ENCODE measurements at regions not wholly inside any gene's neighbourhood (a gene's known extent, or its start where the extent isn't known, plus 50 kb on each side); places are given as distances from the start of the nearest gene placed in this dataset.

DNA sequence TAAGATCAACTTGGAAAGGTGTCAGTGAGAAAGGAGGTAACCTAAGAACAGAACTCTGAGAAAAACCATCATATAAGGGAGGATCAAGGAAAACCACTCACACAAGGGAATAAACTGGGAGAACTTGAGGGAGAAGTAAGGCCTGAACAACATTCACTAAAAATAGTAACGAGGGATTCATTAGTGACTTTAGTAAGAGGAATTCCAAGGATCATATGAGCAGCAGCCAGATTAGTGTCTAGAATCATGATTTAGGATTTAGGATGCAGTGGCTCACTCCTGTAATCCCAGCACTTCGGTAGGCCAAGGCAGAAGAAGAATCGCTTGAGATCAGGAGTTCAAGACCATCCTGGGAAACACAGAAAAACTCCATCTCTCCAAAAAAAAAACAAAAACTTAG lies 376.5 kb upstream of the MARCKS start:
- in situ Hi-C loops (cut with HindIII; ENCODE audit: low pct_unique_long_range_greater_than_20kb, low sequenced_read_pairs) (no loop called here), intact Hi-C loops (cut with micrococcal nuclease; ENCODE audit: unreplicated experiment) (no loop called here)
- Histone ChIP-seq H3K27me3 (ENCODE audit: control insufficient read depth, insufficient read depth, low read length) (no peaks in the 10 kb centered on the region), H3K36me3 (ENCODE audit: control insufficient read depth, insufficient read depth, low read length) (no peaks in the 10 kb centered on the region), H3K9me3 (ENCODE audit: control insufficient read depth, insufficient read depth, low read depth, low read length) (no peaks in the 10 kb centered on the region), H3K27ac (ENCODE audit: low read length) (no peak overlapping the region), H3K4me3 (ENCODE audit: low read depth in 2 of 2, low read length in 2 of 2) (no peak overlapping the region), H3K4me1 (ENCODE audit: control insufficient read depth, insufficient read depth, low read length) (no peaks in the 10 kb centered on the region)
- ChIA-PET POLR2A (no interaction called here), CTCF (no interaction called here)
- DNase-seq (ENCODE audit: low read depth, low spot score) (no peak), ATAC-seq (no peak)
- TF ChIP-seq, protein P1, sequence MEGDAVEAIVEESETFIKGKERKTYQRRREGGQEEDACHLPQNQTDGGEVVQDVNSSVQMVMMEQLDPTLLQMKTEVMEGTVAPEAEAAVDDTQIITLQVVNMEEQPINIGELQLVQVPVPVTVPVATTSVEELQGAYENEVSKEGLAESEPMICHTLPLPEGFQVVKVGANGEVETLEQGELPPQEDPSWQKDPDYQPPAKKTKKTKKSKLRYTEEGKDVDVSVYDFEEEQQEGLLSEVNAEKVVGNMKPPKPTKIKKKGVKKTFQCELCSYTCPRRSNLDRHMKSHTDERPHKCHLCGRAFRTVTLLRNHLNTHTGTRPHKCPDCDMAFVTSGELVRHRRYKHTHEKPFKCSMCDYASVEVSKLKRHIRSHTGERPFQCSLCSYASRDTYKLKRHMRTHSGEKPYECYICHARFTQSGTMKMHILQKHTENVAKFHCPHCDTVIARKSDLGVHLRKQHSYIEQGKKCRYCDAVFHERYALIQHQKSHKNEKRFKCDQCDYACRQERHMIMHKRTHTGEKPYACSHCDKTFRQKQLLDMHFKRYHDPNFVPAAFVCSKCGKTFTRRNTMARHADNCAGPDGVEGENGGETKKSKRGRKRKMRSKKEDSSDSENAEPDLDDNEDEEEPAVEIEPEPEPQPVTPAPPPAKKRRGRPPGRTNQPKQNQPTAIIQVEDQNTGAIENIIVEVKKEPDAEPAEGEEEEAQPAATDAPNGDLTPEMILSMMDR (IDR thresholded peaks at IDR 0.05): no peak
- TF ChIP-seq, protein P2, sequence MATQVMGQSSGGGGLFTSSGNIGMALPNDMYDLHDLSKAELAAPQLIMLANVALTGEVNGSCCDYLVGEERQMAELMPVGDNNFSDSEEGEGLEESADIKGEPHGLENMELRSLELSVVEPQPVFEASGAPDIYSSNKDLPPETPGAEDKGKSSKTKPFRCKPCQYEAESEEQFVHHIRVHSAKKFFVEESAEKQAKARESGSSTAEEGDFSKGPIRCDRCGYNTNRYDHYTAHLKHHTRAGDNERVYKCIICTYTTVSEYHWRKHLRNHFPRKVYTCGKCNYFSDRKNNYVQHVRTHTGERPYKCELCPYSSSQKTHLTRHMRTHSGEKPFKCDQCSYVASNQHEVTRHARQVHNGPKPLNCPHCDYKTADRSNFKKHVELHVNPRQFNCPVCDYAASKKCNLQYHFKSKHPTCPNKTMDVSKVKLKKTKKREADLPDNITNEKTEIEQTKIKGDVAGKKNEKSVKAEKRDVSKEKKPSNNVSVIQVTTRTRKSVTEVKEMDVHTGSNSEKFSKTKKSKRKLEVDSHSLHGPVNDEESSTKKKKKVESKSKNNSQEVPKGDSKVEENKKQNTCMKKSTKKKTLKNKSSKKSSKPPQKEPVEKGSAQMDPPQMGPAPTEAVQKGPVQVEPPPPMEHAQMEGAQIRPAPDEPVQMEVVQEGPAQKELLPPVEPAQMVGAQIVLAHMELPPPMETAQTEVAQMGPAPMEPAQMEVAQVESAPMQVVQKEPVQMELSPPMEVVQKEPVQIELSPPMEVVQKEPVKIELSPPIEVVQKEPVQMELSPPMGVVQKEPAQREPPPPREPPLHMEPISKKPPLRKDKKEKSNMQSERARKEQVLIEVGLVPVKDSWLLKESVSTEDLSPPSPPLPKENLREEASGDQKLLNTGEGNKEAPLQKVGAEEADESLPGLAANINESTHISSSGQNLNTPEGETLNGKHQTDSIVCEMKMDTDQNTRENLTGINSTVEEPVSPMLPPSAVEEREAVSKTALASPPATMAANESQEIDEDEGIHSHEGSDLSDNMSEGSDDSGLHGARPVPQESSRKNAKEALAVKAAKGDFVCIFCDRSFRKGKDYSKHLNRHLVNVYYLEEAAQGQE (IDR thresholded peaks at IDR 0.05; ENCODE audit: insufficient read depth in 1 of 2, low read depth in 2 of 2, low read length in 1 of 2): no peak
- TF ChIP-seq SIN3A (IDR thresholded peaks at IDR 0.05; ENCODE audit: borderline replicate concordance, insufficient read depth, low read depth, low read length) (no peak), TCF7L2 (IDR thresholded peaks at IDR 0.05; ENCODE audit: low read depth, low read length) (no peak), POLR2AphosphoS5 (IDR thresholded peaks at IDR 0.05; ENCODE audit: low read depth, low read length) (no peak)
- no TSS peak for BruUV-seq (replicated peaks)

DNA sequence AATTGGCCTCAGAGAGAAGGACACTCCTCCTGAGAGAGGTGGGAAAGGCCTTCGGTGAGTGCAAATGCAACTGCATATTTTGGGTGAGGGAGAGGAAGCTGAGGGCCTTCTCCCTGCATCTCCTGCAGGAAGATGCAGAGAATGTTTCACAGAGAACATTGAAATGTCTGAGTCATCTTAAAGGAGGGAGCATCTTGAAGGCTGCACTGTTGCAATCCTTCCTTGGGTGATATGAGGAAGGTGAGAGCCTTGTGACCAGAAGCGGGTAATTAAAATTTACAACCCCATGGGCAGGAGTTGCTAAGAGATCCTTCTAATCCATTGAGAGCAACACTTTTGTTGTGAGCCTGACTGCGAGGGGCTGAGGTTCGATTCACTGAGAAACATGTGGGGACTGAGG lies 375.7 kb upstream of the MARCKS start:
- ATAC-seq (no peak), DNase-seq (ENCODE audit: low read depth, low spot score) (no peak)
- Histone ChIP-seq H3K27me3 (ENCODE audit: control insufficient read depth, insufficient read depth, low read length) (no peaks in the 10 kb centered on the region), H3K4me1 (ENCODE audit: control insufficient read depth, insufficient read depth, low read length) (no peaks in the 10 kb centered on the region), H3K9me3 (ENCODE audit: control insufficient read depth, insufficient read depth, low read depth, low read length) (no peaks in the 10 kb centered on the region), H3K27ac (ENCODE audit: low read length) (no peak overlapping the region), H3K4me3 (ENCODE audit: low read depth in 2 of 2, low read length in 2 of 2) (no peak overlapping the region), H3K36me3 (ENCODE audit: control insufficient read depth, insufficient read depth, low read length) (no peaks in the 10 kb centered on the region)
- BruUV-seq (replicated peaks): no TSS peak
- CTCF ChIA-PET: no interaction called here
- TF ChIP-seq, protein P1 (IDR thresholded peaks at IDR 0.05): no peak
- TF ChIP-seq POLR2AphosphoS5 (IDR thresholded peaks at IDR 0.05; ENCODE audit: low read depth, low read length) (no peak), TCF7L2 (IDR thresholded peaks at IDR 0.05; ENCODE audit: low read depth, low read length) (no peak), SIN3A (IDR thresholded peaks at IDR 0.05; ENCODE audit: borderline replicate concordance, insufficient read depth, low read depth, low read length) (no peak)
- TF ChIP-seq, protein P2 (IDR thresholded peaks at IDR 0.05; ENCODE audit: insufficient read depth in 1 of 2, low read depth in 2 of 2, low read length in 1 of 2): no peak
- POLR2A ChIA-PET: no interaction called here
- in situ Hi-C loops (cut with HindIII; ENCODE audit: low pct_unique_long_range_greater_than_20kb, low sequenced_read_pairs): no loop called here
- intact Hi-C loops (cut with micrococcal nuclease; ENCODE audit: unreplicated experiment): no loop called here
